Gastroesophageal sphincter (tissue), 3 donors: ENCODE measurements at regions not wholly inside any gene's neighbourhood (a gene's known extent, or its start where the extent isn't known, plus 50 kb on each side); places are given as distances from the start of the nearest gene placed in this dataset.

Experiments
- POLR2A ChIP-seq, 2 donors: fragments of 450-650 bp; IDR thresholded peaks; one replicate each; pipeline ENCODE4 v1.6.1; 2017; ENCODE audit warnings: antibody characterized with exemption in 2 of 2, mild to moderate bottlenecking in 2 of 2, moderate library complexity in 1 of 2
- TF ChIP-seq, protein P1 (sequence below), 4 experiments: fragments of 200-600 bp in 2 of 4; fragments of 450-650 bp in 2 of 4; sonication (generic) in 1 of 4; IDR thresholded peaks; one replicate each; pipeline ENCODE4 v1.5.1; 2017 to 2019; ENCODE audit warnings: antibody characterized with exemption in 4 of 4, mild to moderate bottlenecking in 2 of 4, moderate library complexity in 2 of 4

DNA sequence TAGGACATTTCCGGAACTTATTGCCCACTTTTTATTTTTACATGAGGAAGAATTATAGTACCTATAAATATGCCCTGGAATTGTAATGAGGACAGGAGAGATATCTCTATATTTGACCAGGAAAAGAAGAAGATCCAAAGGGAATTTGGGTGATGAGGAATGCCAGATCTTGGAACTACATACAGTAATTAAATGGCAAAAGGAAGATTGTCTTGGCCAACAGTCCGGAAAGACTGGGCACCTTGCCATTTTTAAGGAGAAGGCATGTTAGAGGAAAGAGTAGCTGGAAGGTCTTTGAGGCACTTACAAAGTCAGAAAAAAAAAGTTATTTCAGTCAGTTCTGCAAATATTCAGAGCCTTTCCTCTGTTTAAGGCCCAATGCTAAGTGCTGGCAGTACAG, 616.4 kb downstream of the MED13L start:
- TF ChIP-seq, protein P1, sequence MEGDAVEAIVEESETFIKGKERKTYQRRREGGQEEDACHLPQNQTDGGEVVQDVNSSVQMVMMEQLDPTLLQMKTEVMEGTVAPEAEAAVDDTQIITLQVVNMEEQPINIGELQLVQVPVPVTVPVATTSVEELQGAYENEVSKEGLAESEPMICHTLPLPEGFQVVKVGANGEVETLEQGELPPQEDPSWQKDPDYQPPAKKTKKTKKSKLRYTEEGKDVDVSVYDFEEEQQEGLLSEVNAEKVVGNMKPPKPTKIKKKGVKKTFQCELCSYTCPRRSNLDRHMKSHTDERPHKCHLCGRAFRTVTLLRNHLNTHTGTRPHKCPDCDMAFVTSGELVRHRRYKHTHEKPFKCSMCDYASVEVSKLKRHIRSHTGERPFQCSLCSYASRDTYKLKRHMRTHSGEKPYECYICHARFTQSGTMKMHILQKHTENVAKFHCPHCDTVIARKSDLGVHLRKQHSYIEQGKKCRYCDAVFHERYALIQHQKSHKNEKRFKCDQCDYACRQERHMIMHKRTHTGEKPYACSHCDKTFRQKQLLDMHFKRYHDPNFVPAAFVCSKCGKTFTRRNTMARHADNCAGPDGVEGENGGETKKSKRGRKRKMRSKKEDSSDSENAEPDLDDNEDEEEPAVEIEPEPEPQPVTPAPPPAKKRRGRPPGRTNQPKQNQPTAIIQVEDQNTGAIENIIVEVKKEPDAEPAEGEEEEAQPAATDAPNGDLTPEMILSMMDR (IDR thresholded peaks at IDR 0.05), result no peak
- TF ChIP-seq POLR2A (IDR thresholded peaks at IDR 0.05), result no peak
